ENCODE measurements at regions not wholly inside any gene's neighbourhood (a gene's known extent, or its start where the extent isn't known, plus 50 kb on each side); places are given as distances from the start of the nearest gene placed in this dataset.

DNA sequence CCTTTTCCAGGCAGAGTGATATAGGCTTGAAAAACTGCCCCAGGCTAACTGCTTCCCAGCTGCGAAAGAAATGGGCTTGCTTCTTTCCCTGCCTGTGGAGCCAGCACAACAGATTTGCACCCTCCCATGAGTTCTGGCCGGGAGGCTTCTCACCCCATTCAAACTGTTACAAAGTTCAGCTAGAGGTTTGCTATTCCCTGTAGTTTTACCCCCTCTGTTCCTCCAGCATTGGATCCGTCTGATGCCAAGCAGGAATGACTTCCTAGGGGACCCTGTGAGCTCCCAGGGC is 87.6 kb upstream of the NDST4 start:
- no peak overlapping the region for H2BK5ac ChIP-seq (ENCODE audit: low read depth, low read length, poor library complexity, severe bottlenecking)
- no peak overlapping the region for H2BK15ac ChIP-seq (ENCODE audit: low read depth, low read length)
- no peak overlapping the region for H2AK5ac ChIP-seq (ENCODE audit: low read depth, low read length)
- in situ Hi-C loops (cut with MboI; ENCODE audit: low sequenced_read_pairs): no loop called here
- no peak overlapping the region for H3K4me2 ChIP-seq (ENCODE audit: low read depth, low read length)
- H2AFZ ChIP-seq (replicated peaks; ENCODE audit: low read length, poor library complexity): no peak overlapping the region
- H4K20me1 ChIP-seq (ENCODE audit: insufficient read depth, low read length): no peaks in the 10 kb centered on the region
- H3K27me3 ChIP-seq (ENCODE audit: control insufficient read depth, insufficient read depth, low read length): no peaks in the 10 kb centered on the region
- H3K79me1 ChIP-seq (ENCODE audit: low read depth in 1 of 2, low read length in 2 of 2): no peaks in the 10 kb centered on the region
- H3K4ac ChIP-seq (ENCODE audit: low read depth, low read length): no peak overlapping the region
- dilution Hi-C loops (cut with HindIII; ENCODE audit: low sequenced_read_pairs, unreplicated experiment): no loop called here
- H4K5ac ChIP-seq (ENCODE audit: low read depth, low read length): no peak overlapping the region
- no peak overlapping the region for H3K56ac ChIP-seq (ENCODE audit: extremely low read depth, insufficient read depth, low read length)
- H3K4me3 ChIP-seq (ENCODE audit: insufficient read depth, low read depth, low read length): no peak overlapping the region
- DNase-seq: no peak
- H3K36me3 ChIP-seq (ENCODE audit: control insufficient read depth, insufficient read depth, low read length): no peaks in the 10 kb centered on the region
- intact Hi-C loops (cut with micrococcal nuclease): no loop called here
- no peaks in the 10 kb centered on the region for H3K4me1 ChIP-seq (ENCODE audit: control insufficient read depth, insufficient read depth, low read length)
- H2BK20ac ChIP-seq (ENCODE audit: low read depth, low read length): no peak overlapping the region
- no peak overlapping the region for H3K18ac ChIP-seq (ENCODE audit: low read depth, low read length)
- no TSS peak for BruUV-seq (replicated peaks)
- H3K23ac ChIP-seq (ENCODE audit: low read depth, low read length): no peak overlapping the region
- no peak overlapping the region for H2AK9ac ChIP-seq (replicated peaks; ENCODE audit: low read depth, low read length, poor library complexity)
- no peak for ATAC-seq (ENCODE audit: low read depth)
- no peak overlapping the region for H3K14ac ChIP-seq (replicated peaks; ENCODE audit: low read depth, low read length)
- no peak overlapping the region for H4K91ac ChIP-seq (ENCODE audit: insufficient read depth, low read depth, low read length)
- H2BK120ac ChIP-seq (ENCODE audit: low read depth, low read length): no peak overlapping the region
- no CpG with 5 or more reads among the region's 3 CpGs for WGBS, 2 experiments (ENCODE audit: extremely low coverage in 2 of 2, insufficient read length in 1 of 2)
- H3K9ac ChIP-seq (ENCODE audit: low read depth, low read length): no peak overlapping the region
- no peak for TF ChIP-seq CHD1 (IDR thresholded peaks at IDR 0.05; ENCODE audit: low read depth, low read length)
- no peak for TF ChIP-seq RFX5 (IDR thresholded peaks at IDR 0.05; ENCODE audit: low read depth, low read length)
- TF ChIP-seq, protein P1, sequence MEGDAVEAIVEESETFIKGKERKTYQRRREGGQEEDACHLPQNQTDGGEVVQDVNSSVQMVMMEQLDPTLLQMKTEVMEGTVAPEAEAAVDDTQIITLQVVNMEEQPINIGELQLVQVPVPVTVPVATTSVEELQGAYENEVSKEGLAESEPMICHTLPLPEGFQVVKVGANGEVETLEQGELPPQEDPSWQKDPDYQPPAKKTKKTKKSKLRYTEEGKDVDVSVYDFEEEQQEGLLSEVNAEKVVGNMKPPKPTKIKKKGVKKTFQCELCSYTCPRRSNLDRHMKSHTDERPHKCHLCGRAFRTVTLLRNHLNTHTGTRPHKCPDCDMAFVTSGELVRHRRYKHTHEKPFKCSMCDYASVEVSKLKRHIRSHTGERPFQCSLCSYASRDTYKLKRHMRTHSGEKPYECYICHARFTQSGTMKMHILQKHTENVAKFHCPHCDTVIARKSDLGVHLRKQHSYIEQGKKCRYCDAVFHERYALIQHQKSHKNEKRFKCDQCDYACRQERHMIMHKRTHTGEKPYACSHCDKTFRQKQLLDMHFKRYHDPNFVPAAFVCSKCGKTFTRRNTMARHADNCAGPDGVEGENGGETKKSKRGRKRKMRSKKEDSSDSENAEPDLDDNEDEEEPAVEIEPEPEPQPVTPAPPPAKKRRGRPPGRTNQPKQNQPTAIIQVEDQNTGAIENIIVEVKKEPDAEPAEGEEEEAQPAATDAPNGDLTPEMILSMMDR (conservative IDR thresholded peaks at IDR 0.05; ENCODE audit: low read depth, low read length): no peak
- TF ChIP-seq MAZ (IDR thresholded peaks at IDR 0.05; ENCODE audit: borderline replicate concordance, low read depth, low read length): no peak
- TF ChIP-seq NFE2L2 (IDR thresholded peaks at IDR 0.05; ENCODE audit: low read depth, low read length): no peak
- TF ChIP-seq SMC3 (IDR thresholded peaks at IDR 0.05; ENCODE audit: low read depth, low read length): no peak
- TF ChIP-seq MAFK (IDR thresholded peaks at IDR 0.05; ENCODE audit: low read depth, low read length): no peak
- TF ChIP-seq FOS (IDR thresholded peaks at IDR 0.05; ENCODE audit: low read depth, low read length): no peak
- TF ChIP-seq, protein P2, sequence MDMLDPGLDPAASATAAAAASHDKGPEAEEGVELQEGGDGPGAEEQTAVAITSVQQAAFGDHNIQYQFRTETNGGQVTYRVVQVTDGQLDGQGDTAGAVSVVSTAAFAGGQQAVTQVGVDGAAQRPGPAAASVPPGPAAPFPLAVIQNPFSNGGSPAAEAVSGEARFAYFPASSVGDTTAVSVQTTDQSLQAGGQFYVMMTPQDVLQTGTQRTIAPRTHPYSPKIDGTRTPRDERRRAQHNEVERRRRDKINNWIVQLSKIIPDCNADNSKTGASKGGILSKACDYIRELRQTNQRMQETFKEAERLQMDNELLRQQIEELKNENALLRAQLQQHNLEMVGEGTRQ (IDR thresholded peaks at IDR 0.05; ENCODE audit: low read depth, low read length): no peak
- TF ChIP-seq, protein P3, sequence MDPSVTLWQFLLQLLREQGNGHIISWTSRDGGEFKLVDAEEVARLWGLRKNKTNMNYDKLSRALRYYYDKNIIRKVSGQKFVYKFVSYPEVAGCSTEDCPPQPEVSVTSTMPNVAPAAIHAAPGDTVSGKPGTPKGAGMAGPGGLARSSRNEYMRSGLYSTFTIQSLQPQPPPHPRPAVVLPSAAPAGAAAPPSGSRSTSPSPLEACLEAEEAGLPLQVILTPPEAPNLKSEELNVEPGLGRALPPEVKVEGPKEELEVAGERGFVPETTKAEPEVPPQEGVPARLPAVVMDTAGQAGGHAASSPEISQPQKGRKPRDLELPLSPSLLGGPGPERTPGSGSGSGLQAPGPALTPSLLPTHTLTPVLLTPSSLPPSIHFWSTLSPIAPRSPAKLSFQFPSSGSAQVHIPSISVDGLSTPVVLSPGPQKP (IDR thresholded peaks at IDR 0.05; ENCODE audit: borderline replicate concordance, low read depth, low read length): no peak
- TF ChIP-seq MXI1 (IDR thresholded peaks at IDR 0.05; ENCODE audit: borderline replicate concordance, low read depth, low read length): no peak
- TF ChIP-seq BHLHE40 (IDR thresholded peaks at IDR 0.05; ENCODE audit: low read depth, low read length): no peak
- no peak for TF ChIP-seq RCOR1 (IDR thresholded peaks at IDR 0.05; ENCODE audit: insufficient replicate concordance, low read length)
- ChIA-PET POLR2A (ENCODE audit: unreplicated experiment) (no interaction called here), CTCF (no interaction called here)
- no peaks in the 10 kb centered on the region for H3K9me1 ChIP-seq (ENCODE audit: insufficient read depth, low read length)
- H3K27ac ChIP-seq (ENCODE audit: insufficient read depth, low read length): no peak overlapping the region
- peaks cover 11% of the 10 kb centered on the region; the same call in 1 of the 2 replicates for H3K9me3 ChIP-seq (ENCODE audit: control insufficient read depth, insufficient read depth, low read length)
- H4K8ac ChIP-seq (ENCODE audit: low read depth in 2 of 2, low read length in 2 of 2): no peak overlapping the region

Data from IMR-90 (cell line).